NT2/D1 (cell line): ENCODE measurements at regions not wholly inside any gene's neighbourhood (a gene's known extent, or its start where the extent isn't known, plus 50 kb on each side); places are given as distances from the start of the nearest gene placed in this dataset.

Source experiments
- DNase-seq: peaks from one replicate; pipeline ENCODE4 v3.0.0-alpha.2; 2011; ENCODE audit warnings: low read depth, low spot score
- H3K27me3 ChIP-seq: 2 replicates; pipeline ENCODE4 v1.6.0; 2011; ENCODE audit warnings: mild to moderate bottlenecking; ENCODE audit not compliant: insufficient read length, insufficient read depth
- H3K36me3 ChIP-seq: 2 replicates; pipeline ENCODE4 v1.6.1; 2011; ENCODE audit warnings: mild to moderate bottlenecking, low read length, mixed read lengths; ENCODE audit not compliant: insufficient read depth, insufficient read length
- H3K4me1 ChIP-seq: 2 replicates; pipeline ENCODE4 v1.5.1; 2011; ENCODE audit not compliant: insufficient read depth, insufficient read length
- H3K4me3 ChIP-seq: 2 replicates; pipeline ENCODE4 v1.5.1; 2011; ENCODE audit warnings: low read depth; ENCODE audit not compliant: insufficient read length
- H3K9ac ChIP-seq: 2 replicates; pipeline ENCODE4 v1.6.0; 2011; ENCODE audit warnings: low read depth; ENCODE audit not compliant: insufficient read length
- H3K9me3 ChIP-seq: 2 replicates; pipeline ENCODE4 v1.5.1; 2011; ENCODE audit warnings: mild to moderate bottlenecking, low read length; ENCODE audit not compliant: insufficient read depth
- SUZ12 ChIP-seq: IDR thresholded peaks from 2 replicates; pipeline ENCODE4 v1.6.1; 2011; ENCODE audit not compliant: insufficient read length, insufficient read depth; ENCODE audit errors: extremely low read depth
- YY1 ChIP-seq: IDR thresholded peaks from 2 replicates; pipeline ENCODE4 v1.6.1; 2011; ENCODE audit not compliant: insufficient read length, insufficient read depth
- ZNF274 ChIP-seq: IDR thresholded peaks from 2 replicates; pipeline ENCODE4 v1.6.1; 2011; ENCODE audit warnings: mild to moderate bottlenecking, low read depth, low read length

DNA sequence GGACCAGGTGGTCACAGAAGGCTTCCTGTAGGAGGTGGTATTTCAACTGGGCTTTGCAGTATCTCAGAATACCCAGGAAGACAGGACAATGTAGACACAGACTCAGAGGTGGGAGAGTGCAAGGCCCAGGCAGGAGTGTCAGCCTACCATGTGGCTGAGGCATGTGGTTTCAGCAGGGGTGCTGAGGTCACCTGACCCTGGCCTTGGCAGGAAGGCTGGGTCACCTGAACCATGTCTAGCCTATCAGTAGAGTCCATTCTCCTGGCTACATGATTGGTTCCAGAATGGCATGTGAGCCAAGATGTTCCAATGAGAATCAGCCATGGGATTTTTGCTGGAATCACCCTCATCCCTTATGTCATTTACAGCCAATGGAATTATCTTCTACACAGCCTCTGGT is 169.4 kb downstream of the ACTL8 start:
- H3K9ac ChIP-seq, result no peak overlapping the region
- peaks cover 25% of the 10 kb centered on the region for H3K27me3 ChIP-seq
- TF ChIP-seq SUZ12, result no peak
- no peak for TF ChIP-seq YY1
- TF ChIP-seq ZNF274, result no peak
- H3K4me3 ChIP-seq, result no peak overlapping the region
- H3K4me1 ChIP-seq, result no peaks in the 10 kb centered on the region
- H3K36me3 ChIP-seq, result no peaks in the 10 kb centered on the region
- DNase-seq, result no peak
- no peaks in the 10 kb centered on the region for H3K9me3 ChIP-seq

DNA sequence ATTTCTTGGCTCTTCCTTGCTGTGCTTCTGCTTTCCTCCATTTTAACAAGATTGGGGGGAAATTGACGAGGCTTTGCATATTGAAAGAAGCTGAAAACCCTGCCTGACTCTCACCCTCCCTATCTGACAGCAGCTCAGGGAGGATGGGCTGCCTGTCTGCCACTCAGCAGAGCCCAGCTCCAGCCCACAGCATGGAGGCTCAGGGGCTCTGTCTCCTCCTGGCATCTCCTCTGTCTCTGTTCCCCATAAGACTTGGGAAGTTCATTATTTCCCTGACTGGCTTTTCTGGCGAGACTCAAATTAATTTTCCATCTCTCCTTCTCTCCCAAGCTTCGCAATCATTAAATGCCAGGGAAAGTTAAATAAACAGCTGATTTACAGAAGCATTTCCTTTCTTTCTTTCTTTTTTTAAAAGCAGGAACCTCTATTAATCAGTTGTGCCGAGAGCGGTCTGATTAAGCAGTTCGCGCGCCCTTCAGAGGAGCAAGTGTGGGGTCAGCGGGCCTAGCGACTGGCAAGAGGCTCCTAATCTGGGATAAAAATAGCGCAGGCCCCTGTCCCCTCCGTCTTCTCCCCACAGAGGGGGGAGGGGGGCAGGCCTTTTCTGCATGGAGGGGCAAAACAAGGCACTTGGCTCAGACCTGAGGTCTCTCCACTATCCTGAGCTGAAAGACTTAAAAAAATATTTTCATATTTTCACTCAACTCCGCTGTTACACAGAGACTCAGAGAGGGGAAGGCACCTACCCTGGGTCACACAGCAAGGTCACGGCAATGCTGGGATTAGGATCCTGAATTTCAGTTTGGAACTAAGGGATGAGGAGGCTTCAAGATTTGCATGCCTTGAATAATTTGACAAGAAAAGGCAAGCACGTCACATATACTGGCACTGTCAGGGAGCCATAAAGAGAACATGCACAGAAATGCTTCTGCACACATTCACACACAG is 170.4 kb downstream of the ACTL8 start:
- Histone ChIP-seq H3K36me3 (no peaks in the 10 kb centered on the region), H3K27me3 (peaks cover 20% of the 10 kb centered on the region), H3K4me3 (no peak overlapping the region), H3K4me1 (no peaks in the 10 kb centered on the region), H3K9ac (no peak overlapping the region), H3K9me3 (no peaks in the 10 kb centered on the region)
- DNase-seq, result no peak
- TF ChIP-seq YY1 (no peak), SUZ12 (no peak), ZNF274 (no peak)

DNA sequence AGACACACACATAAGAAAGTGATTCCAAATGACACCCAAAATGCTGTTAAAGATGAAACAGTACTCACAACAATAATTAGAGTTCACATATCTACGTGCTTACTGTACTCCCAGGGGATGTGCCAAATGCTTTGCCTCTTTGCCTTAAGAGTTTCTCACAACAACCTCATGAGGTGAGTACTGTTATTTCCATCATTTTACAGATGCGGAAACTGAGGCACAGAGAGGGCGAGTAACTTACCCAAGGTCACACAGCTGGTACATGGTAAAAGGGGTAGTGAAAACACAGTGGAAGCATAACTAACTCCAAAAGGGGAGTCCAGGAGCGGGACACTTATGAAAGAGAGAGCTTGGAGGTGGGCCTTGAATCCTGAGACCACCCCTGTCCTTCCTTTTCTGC is 171.8 kb downstream of the ACTL8 start:
- Histone ChIP-seq H3K36me3 (no peaks in the 10 kb centered on the region), H3K27me3 (peaks cover 6% of the 10 kb centered on the region), H3K4me1 (no peaks in the 10 kb centered on the region), H3K4me3 (no peak overlapping the region), H3K9ac (no peak overlapping the region), H3K9me3 (no peaks in the 10 kb centered on the region)
- TF ChIP-seq YY1 (no peak), SUZ12 (no peak), ZNF274 (no peak)
- no peak for DNase-seq

DNA sequence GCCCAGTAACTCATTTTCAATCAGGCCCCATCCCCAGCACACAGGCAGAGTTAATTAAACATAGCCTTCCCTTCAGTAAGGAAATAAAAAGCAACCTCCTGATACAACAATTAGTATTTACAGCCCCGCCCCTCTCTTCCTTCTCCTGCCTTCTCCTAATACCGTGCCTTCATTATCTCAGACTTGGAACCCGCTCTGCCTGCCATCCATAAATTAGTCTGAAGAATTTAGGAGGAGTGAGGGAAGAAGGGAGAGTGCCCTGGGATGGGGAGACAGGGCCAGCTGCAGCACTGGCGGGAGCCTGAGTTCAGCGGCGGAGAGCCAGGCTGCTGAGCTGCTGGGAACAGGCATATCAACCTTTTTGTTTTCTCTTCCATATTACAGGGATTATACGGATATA is 172.8 kb downstream of the ACTL8 start:
- Histone ChIP-seq H3K4me1 (no peaks in the 10 kb centered on the region), H3K4me3 (no peak overlapping the region), H3K9me3 (no peaks in the 10 kb centered on the region), H3K9ac (no peak overlapping the region), H3K27me3 (peaks cover 3% of the 10 kb centered on the region), H3K36me3 (no peaks in the 10 kb centered on the region)
- no peak for DNase-seq
- TF ChIP-seq SUZ12 (no peak), ZNF274 (no peak), YY1 (no peak)

DNA sequence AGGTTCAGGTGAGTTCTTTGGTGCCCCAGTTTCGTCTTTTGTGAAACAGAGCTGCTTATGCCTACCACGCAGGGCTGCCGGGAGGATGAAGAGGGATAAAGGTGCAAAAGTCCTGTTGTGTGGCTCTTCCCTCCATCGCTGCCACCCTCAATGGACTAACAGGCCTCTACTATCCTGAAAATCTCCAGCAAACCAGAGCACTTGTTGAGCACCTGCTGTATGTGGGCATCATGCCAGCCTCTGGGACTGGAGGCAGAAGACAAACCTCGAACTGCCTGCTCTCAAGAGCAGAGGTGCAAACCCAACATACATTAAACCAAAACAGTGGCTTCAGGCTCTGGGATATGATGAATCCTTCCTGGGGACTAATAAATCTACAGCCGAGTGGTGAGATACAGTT is 174.1 kb downstream of the ACTL8 start:
- no peak overlapping the region for H3K4me3 ChIP-seq
- no peaks in the 10 kb centered on the region for H3K4me1 ChIP-seq
- no peaks in the 10 kb centered on the region for H3K9me3 ChIP-seq
- TF ChIP-seq SUZ12, result no peak
- TF ChIP-seq ZNF274, result no peak
- TF ChIP-seq YY1, result no peak
- H3K27me3 ChIP-seq, result peaks cover 3% of the 10 kb centered on the region
- H3K36me3 ChIP-seq, result no peaks in the 10 kb centered on the region
- no peak for DNase-seq
- H3K9ac ChIP-seq, result no peak overlapping the region

DNA sequence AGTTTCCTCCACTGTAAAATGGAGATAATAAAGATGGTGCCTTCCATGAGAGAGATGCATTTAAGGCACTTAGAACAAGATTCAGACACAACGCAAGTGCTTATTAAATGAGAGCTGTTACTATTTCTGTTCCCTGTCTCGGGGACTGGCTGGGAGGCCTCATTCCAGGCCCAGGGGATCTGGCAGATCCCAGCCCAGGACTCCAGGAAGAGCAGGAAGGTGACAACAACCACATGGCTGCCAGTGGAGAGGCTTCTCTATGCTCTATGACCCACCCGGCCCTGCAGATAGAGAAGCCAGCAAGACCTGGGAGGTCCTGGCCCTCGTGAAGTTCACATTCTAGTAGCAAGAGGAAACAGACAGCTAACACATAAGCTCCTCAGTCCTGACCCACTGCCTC is 175.5 kb downstream of the ACTL8 start:
- Histone ChIP-seq H3K9ac (no peak overlapping the region), H3K9me3 (no peaks in the 10 kb centered on the region), H3K4me3 (no peak overlapping the region), H3K27me3 (peaks cover 3% of the 10 kb centered on the region), H3K4me1 (no peaks in the 10 kb centered on the region), H3K36me3 (no peaks in the 10 kb centered on the region)
- no peak for TF ChIP-seq YY1
- no peak for TF ChIP-seq ZNF274
- no peak for TF ChIP-seq SUZ12
- no peak for DNase-seq

DNA sequence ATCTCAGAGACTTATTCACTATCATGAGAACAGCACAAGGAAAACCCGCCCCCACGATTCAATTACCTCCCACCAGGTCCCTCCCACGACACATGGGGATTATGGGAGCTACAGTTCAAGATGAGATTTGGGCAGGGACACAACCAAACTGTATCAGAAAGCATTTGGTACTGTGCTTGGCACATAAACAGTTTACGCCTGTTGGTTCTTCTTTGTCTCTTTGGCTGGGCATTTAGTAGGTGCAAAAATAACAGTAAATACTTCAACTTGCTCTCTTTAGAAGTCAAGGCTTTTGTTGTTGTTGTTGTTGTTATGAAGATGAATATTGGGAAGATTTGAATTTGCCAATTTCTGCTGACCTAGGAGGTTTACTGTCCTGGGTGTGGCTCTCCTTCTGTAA is 175.4 kb upstream of the IGSF21 start:
- no peaks in the 10 kb centered on the region for H3K9me3 ChIP-seq
- H3K27me3 ChIP-seq, result peaks cover 5% of the 10 kb centered on the region
- no peaks in the 10 kb centered on the region for H3K4me1 ChIP-seq
- DNase-seq, result no peak
- no peaks in the 10 kb centered on the region for H3K36me3 ChIP-seq
- TF ChIP-seq SUZ12, result no peak
- no peak for TF ChIP-seq ZNF274
- TF ChIP-seq YY1, result no peak
- no peak overlapping the region for H3K4me3 ChIP-seq
- no peak overlapping the region for H3K9ac ChIP-seq
